HG03439 (cell line): ENCODE measurements at regions not wholly inside any gene's neighbourhood (a gene's known extent, or its start where the extent isn't known, plus 50 kb on each side); places are given as distances from the start of the nearest gene placed in this dataset.
"Not testable (repeated sequence)": the region's sequence is repeated elsewhere in the genome, so short reads cannot be mapped to it uniquely, and the experiment has no call there.

Experiments
- ATAC-seq: cut with Tn5 transposase; IDR thresholded peaks from one replicate; pipeline ENCODE4 v1.9.1; 2021; ENCODE audit warnings: mild to moderate bottlenecking, moderate library complexity; ENCODE audit not compliant: unreplicated experiment

- not testable (repeated sequence) for ATAC-seq
These were observed 104.8 kb downstream of the LAT start for GRCh38 chr16:29089679-29090078.

DNA sequence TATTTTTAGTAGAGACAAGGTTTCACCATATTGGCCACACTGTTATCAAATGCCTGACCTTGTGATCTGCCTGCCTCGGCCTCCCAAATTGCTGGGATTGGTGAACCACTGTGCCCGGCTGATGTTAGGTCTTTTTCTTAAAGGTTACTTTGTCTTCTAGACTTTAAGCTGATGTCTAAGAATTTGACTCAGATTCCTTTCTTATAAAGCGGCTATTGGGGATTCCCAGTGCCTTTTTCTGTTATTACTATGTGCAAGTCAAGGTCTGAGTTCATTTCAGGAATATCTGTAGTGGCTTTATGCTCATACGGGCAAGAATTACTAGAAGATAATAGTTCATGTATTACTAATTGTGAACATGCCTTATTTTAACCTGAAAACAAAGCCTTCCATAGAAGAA is 102.8 kb downstream of the LAT start:
- not testable (repeated sequence) for ATAC-seq

- not testable (repeated sequence) for ATAC-seq
These were observed 97.2 kb downstream of the LAT start for GRCh38 chr16:29081829-29082639.

- ATAC-seq: not testable (repeated sequence)
These were observed 89.9 kb downstream of the LAT start for GRCh38 chr16:29074554-29075402.

GRCh38 chr16:29062235-29062634 is 77.4 kb downstream of the LAT start:
- not testable (repeated sequence) for ATAC-seq

- not testable (repeated sequence) for ATAC-seq
These were observed 76.6 kb downstream of the LAT start for GRCh38 chr16:29061467-29061921.

DNA sequence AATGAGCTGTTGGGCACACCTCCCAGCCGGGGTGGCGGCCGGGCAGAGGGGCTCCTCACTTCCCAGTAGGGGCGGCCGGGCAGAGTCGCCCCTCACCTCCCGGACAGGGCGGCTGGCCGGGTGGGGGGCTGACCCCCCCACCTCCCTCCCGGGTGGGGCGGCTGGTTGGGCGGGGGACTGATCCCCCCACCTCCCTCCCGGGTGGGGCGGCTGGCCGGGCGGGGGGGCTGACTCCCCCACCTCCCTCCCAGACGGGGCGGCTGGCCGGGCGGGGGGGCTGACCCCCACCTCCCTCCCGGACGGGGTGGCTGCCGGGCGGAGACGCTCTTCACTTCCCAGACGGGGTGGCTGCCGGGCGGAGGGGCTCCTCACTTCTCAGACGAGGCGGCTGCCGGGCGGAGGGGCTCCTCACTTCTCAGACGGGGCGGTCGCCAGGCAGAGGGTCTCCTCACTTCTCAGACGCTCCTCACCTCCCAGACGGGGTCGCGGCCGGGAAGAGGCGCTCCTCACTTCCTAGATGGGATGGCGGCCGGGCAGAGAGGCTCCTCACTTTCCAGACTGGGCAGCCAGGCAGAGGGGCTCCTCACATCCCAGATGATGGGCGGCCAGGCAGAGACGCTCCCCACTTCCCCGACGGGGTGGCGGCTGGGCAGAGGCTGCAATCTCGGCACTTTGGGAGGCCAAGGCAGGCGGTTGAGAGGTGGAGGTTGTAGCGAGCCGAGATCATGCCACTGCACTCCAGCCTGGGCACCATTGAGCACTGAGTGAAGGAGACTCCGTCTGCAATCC is 75.4 kb downstream of the LAT start:
- ATAC-seq: not testable (repeated sequence)

- not testable (repeated sequence) for ATAC-seq
These were observed 74.7 kb downstream of the LAT start for GRCh38 chr16:29059575-29059974.
